Uterus (tissue), 3 donors: ENCODE measurements at regions not wholly inside any gene's neighbourhood (a gene's known extent, or its start where the extent isn't known, plus 50 kb on each side); places are given as distances from the start of the nearest gene placed in this dataset.

Experiments
- DNase-seq, 2 donors: peaks; one replicate each; pipeline ENCODE4 v3.0.0-alpha.2; 2019 to 2020
- H3K27ac ChIP-seq, 2 donors: fragments of 200-600 bp; sonication (generic); 1 replicate in 1 of 2; 2 replicates in 1 of 2; pipeline ENCODE4 v1.5.1; 2016 to 2018
- H3K27me3 ChIP-seq, 2 donors: fragments of 200-600 bp; sonication (generic); one replicate each; pipeline ENCODE4 v1.5.1; 2018 to 2019; ENCODE audit warnings: control low read depth in 1 of 2
- H3K36me3 ChIP-seq, 2 donors: fragments of 200-600 bp; sonication (generic); one replicate each; pipeline ENCODE4 v1.5.1; 2019; ENCODE audit warnings: control low read depth in 1 of 2
- H3K4me1 ChIP-seq, 2 donors: fragments of 200-600 bp; sonication (generic); one replicate each; pipeline ENCODE4 v1.5.1; 2018 to 2019; ENCODE audit warnings: control low read depth in 1 of 2
- H3K4me3 ChIP-seq, 2 donors: fragments of 200-600 bp; sonication (generic); 1 replicate in 1 of 2; 2 replicates in 1 of 2; pipeline ENCODE4 v1.5.1; 2018 to 2019; ENCODE audit warnings: mild to moderate bottlenecking in 1 of 2
- H3K9me3 ChIP-seq, 2 donors: fragments of 200-600 bp; sonication (generic); one replicate each; pipeline ENCODE4 v1.5.1; 2019; ENCODE audit warnings: control low read depth in 1 of 2
- CTCF ChIP-seq, 4 experiments: fragments of 200-600 bp in 2 of 4; fragments of 450-650 bp in 2 of 4; sonication (generic) in 2 of 4; IDR thresholded peaks; one replicate each; pipeline ENCODE4 v1.5.1; 2016 to 2019; ENCODE audit warnings: antibody characterized with exemption in 4 of 4, mild to moderate bottlenecking in 2 of 4, moderate library complexity in 1 of 4
- POLR2A ChIP-seq, 2 donors: fragments of 450-650 bp; IDR thresholded peaks; one replicate each; pipeline ENCODE4 v1.6.1; 2016; ENCODE audit warnings: antibody characterized with exemption in 2 of 2, mild to moderate bottlenecking in 1 of 2, moderate library complexity in 1 of 2
- intact Hi-C: fragments of 100-400 bp; cut with DNase I; formaldehyde crosslinking; loops from one replicate; pipeline ENCODE4 v1.15.1; 2023; ENCODE audit warnings: low total_unique reads
- donor health status: DM: yes; HTN: yes; CAD: no.

GRCh38 chr3:197430502-197430901 lies 125.3 kb downstream of the BDH1 start:
- no peak for TF ChIP-seq POLR2A (IDR thresholded peaks at IDR 0.05)
- no peak for TF ChIP-seq CTCF (IDR thresholded peaks at IDR 0.05)

GRCh38 chr3:197428952-197429351 lies 126.8 kb downstream of the BDH1 start:
- Histone ChIP-seq H3K27ac (peak overlapping the region; percentile 51 to 55), H3K27me3 (no peaks in the 10 kb centered on the region), H3K4me3 (no peak overlapping the region), H3K4me1 (peaks cover 3 to 9% of the 10 kb centered on the region in 2 donors), H3K9me3 (no peaks in the 10 kb centered on the region), H3K36me3 (no peaks in the 10 kb centered on the region)
- DNase-seq, result no peak
- no peak for TF ChIP-seq CTCF (IDR thresholded peaks at IDR 0.05)
- no peak for TF ChIP-seq POLR2A (IDR thresholded peaks at IDR 0.05)
- intact Hi-C loops, result no loop called here

More at GRCh38 chr3:197430502-197430901, 125.3 kb downstream of the BDH1 start:
- intact Hi-C loops, result no loop called here
- Histone ChIP-seq H3K27ac (peak overlapping the region; percentile 77 to 84), H3K36me3 (no peaks in the 10 kb centered on the region), H3K9me3 (no peaks in the 10 kb centered on the region), H3K4me1 (peaks cover 3 to 9% of the 10 kb centered on the region in 2 donors), H3K27me3 (no peaks in the 10 kb centered on the region), H3K4me3 (no peak overlapping the region)
- no peak for DNase-seq

GRCh38 chr3:197428117-197428801 lies 127.5 kb downstream of the BDH1 start:
- DNase-seq, result no peak
- Histone ChIP-seq H3K36me3 (no peaks in the 10 kb centered on the region), H3K4me1 (peaks cover 3 to 9% of the 10 kb centered on the region in 2 donors), H3K4me3 (no peak overlapping the region), H3K27ac (peak overlapping the region; percentile 51 to 55), H3K9me3 (no peaks in the 10 kb centered on the region), H3K27me3 (no peaks in the 10 kb centered on the region)
- TF ChIP-seq CTCF (IDR thresholded peaks at IDR 0.05), result no peak
- peak in 1 of 2 donors; percentile 18 for TF ChIP-seq POLR2A (IDR thresholded peaks at IDR 0.05)
- intact Hi-C loops, result no loop called here

- no peaks in the 10 kb centered on the region for H3K36me3 ChIP-seq
- peaks cover 3 to 9% of the 10 kb centered on the region in 2 donors for H3K4me1 ChIP-seq
- TF ChIP-seq POLR2A (IDR thresholded peaks at IDR 0.05) (no peak), CTCF (IDR thresholded peaks at IDR 0.05) (no peak)
- intact Hi-C loops, result no loop called here
- H3K4me3 ChIP-seq, result no peak overlapping the region
- no peak overlapping the region for H3K27ac ChIP-seq
- no peak for DNase-seq
- no peaks in the 10 kb centered on the region for H3K9me3 ChIP-seq
- no peaks in the 10 kb centered on the region for H3K27me3 ChIP-seq
Measured at GRCh38 chr3:197427021-197427420, 128.6 kb upstream of the DLG1 start.

- intact Hi-C loops, result no loop called here
- Histone ChIP-seq H3K9me3 (peaks cover 0 to 3% of the 10 kb centered on the region in 2 donors), H3K4me1 (peaks cover 3 to 9% of the 10 kb centered on the region in 2 donors), H3K36me3 (no peaks in the 10 kb centered on the region), H3K27me3 (no peaks in the 10 kb centered on the region), H3K27ac (no peak overlapping the region), H3K4me3 (no peak overlapping the region)
- no peak for DNase-seq
- no peak for TF ChIP-seq CTCF (IDR thresholded peaks at IDR 0.05)
- TF ChIP-seq POLR2A (IDR thresholded peaks at IDR 0.05), result no peak
Measured at GRCh38 chr3:197426121-197426566, 127.7 kb upstream of the DLG1 start.
